ENCODE measurements at regions not wholly inside any gene's neighbourhood (a gene's known extent, or its start where the extent isn't known, plus 50 kb on each side); places are given as distances from the start of the nearest gene placed in this dataset.

GRCh38 chr15:47439146-47440111 lies 277.9 kb upstream of the SEMA6D start:
- no peaks in the 10 kb centered on the region for H3K27me3 Mint-ChIP-seq (ENCODE audit: insufficient read depth)
- H3K36me3 Mint-ChIP-seq (ENCODE audit: low read depth), result no peaks in the 10 kb centered on the region
- H3K4me1 Mint-ChIP-seq (ENCODE audit: low read depth), result no peaks in the 10 kb centered on the region
- no peak overlapping the region for H3K27ac Mint-ChIP-seq
- intact Hi-C loops (cut with micrococcal nuclease), result no loop called here
- no peaks in the 10 kb centered on the region for H3K9me3 Mint-ChIP-seq
- DNase-seq (ENCODE audit: low spot score), result no peak
- H3K4me3 Mint-ChIP-seq, result no peak overlapping the region

GRCh38 chr15:47442371-47442770 lies 274.9 kb upstream of the SEMA6D start:
- Mint-ChIP-seq H3K9me3 (no peaks in the 10 kb centered on the region), H3K36me3 (ENCODE audit: low read depth) (no peaks in the 10 kb centered on the region), H3K4me3 (no peak overlapping the region), H3K27ac (no peak overlapping the region), H3K4me1 (ENCODE audit: low read depth) (no peaks in the 10 kb centered on the region), H3K27me3 (ENCODE audit: insufficient read depth) (no peaks in the 10 kb centered on the region)
- DNase-seq (ENCODE audit: low spot score), result no peak
- intact Hi-C loops (cut with micrococcal nuclease), result no loop called here

- no peaks in the 10 kb centered on the region for H3K36me3 Mint-ChIP-seq (ENCODE audit: low read depth)
- H3K27me3 Mint-ChIP-seq (ENCODE audit: insufficient read depth), result no peaks in the 10 kb centered on the region
- DNase-seq (ENCODE audit: low spot score), result no peak
- intact Hi-C loops (cut with micrococcal nuclease), result no loop called here
- H3K9me3 Mint-ChIP-seq, result no peaks in the 10 kb centered on the region
- no peak overlapping the region for H3K27ac Mint-ChIP-seq
- no peak overlapping the region for H3K4me3 Mint-ChIP-seq
- no peaks in the 10 kb centered on the region for H3K4me1 Mint-ChIP-seq (ENCODE audit: low read depth)
These were observed 273.5 kb upstream of the SEMA6D start for GRCh38 chr15:47443839-47444238.

- Mint-ChIP-seq H3K4me3 (no peak overlapping the region), H3K27me3 (ENCODE audit: insufficient read depth) (no peaks in the 10 kb centered on the region), H3K27ac (no peak overlapping the region), H3K9me3 (no peaks in the 10 kb centered on the region), H3K36me3 (ENCODE audit: low read depth) (no peaks in the 10 kb centered on the region), H3K4me1 (ENCODE audit: low read depth) (no peaks in the 10 kb centered on the region)
- intact Hi-C loops (cut with micrococcal nuclease), result no loop called here
- no peak for DNase-seq (ENCODE audit: low spot score)
These were observed 271.4 kb upstream of the SEMA6D start for GRCh38 chr15:47445723-47446392.

GRCh38 chr15:47460795-47461573 lies 256.3 kb upstream of the SEMA6D start:
- H3K36me3 Mint-ChIP-seq (ENCODE audit: low read depth), result no peaks in the 10 kb centered on the region
- H3K4me3 Mint-ChIP-seq, result no peak overlapping the region
- intact Hi-C loops (cut with micrococcal nuclease), result no loop called here
- DNase-seq (ENCODE audit: low spot score), result no peak
- H3K27ac Mint-ChIP-seq, result no peak overlapping the region
- no peaks in the 10 kb centered on the region for H3K4me1 Mint-ChIP-seq (ENCODE audit: low read depth)
- H3K27me3 Mint-ChIP-seq (ENCODE audit: insufficient read depth), result no peaks in the 10 kb centered on the region
- peaks cover 3% of the 10 kb centered on the region for H3K9me3 Mint-ChIP-seq

DNA sequence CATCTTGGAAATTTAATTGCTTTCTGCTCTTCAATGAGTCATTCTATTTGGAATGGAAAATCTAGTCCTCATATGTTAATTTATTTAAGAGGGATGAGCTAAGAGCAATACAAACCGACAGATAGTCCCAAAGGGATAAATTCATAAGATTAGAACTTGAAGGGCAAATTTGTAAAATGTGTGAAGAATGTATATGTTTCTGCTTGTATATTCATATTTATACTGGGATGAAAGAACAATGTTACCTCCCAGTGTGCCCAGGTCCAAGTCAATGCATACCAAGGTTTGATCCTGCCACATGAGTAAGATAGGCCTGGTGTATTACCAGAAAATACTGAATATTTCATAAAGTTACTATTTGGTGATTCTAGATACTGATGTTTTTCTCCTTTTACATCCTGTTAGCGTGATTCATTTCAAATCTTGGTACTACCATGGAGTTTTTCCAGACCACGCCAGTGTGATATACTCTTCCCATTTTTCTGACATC lies 255.6 kb upstream of the SEMA6D start:
- Mint-ChIP-seq H3K36me3 (ENCODE audit: low read depth) (no peaks in the 10 kb centered on the region), H3K4me3 (no peak overlapping the region), H3K27me3 (ENCODE audit: insufficient read depth) (no peaks in the 10 kb centered on the region), H3K27ac (no peak overlapping the region), H3K4me1 (ENCODE audit: low read depth) (no peaks in the 10 kb centered on the region), H3K9me3 (peaks cover 3% of the 10 kb centered on the region)
- intact Hi-C loops (cut with micrococcal nuclease), result no loop called here
- DNase-seq (ENCODE audit: low spot score), result no peak

GRCh38 chr15:47466357-47466756 lies 250.9 kb upstream of the SEMA6D start:
- Mint-ChIP-seq H3K27me3 (ENCODE audit: insufficient read depth) (no peaks in the 10 kb centered on the region), H3K27ac (no peak overlapping the region), H3K4me3 (no peak overlapping the region), H3K4me1 (ENCODE audit: low read depth) (no peaks in the 10 kb centered on the region), H3K36me3 (ENCODE audit: low read depth) (no peaks in the 10 kb centered on the region), H3K9me3 (peaks cover 3% of the 10 kb centered on the region)
- no peak for DNase-seq (ENCODE audit: low spot score)
- intact Hi-C loops (cut with micrococcal nuclease), result no loop called here

GRCh38 chr15:47470983-47471382 lies 246.3 kb upstream of the SEMA6D start:
- Mint-ChIP-seq H3K4me3 (no peak overlapping the region), H3K36me3 (ENCODE audit: low read depth) (no peaks in the 10 kb centered on the region), H3K4me1 (ENCODE audit: low read depth) (no peaks in the 10 kb centered on the region), H3K27me3 (ENCODE audit: insufficient read depth) (no peaks in the 10 kb centered on the region), H3K9me3 (no peaks in the 10 kb centered on the region), H3K27ac (no peak overlapping the region)
- DNase-seq (ENCODE audit: low spot score), result no peak
- intact Hi-C loops (cut with micrococcal nuclease), result loop anchor here (1.0 kb wide), 1 partner anchor 517 kb away; no protein-coding TSS in a partner anchor

DNA sequence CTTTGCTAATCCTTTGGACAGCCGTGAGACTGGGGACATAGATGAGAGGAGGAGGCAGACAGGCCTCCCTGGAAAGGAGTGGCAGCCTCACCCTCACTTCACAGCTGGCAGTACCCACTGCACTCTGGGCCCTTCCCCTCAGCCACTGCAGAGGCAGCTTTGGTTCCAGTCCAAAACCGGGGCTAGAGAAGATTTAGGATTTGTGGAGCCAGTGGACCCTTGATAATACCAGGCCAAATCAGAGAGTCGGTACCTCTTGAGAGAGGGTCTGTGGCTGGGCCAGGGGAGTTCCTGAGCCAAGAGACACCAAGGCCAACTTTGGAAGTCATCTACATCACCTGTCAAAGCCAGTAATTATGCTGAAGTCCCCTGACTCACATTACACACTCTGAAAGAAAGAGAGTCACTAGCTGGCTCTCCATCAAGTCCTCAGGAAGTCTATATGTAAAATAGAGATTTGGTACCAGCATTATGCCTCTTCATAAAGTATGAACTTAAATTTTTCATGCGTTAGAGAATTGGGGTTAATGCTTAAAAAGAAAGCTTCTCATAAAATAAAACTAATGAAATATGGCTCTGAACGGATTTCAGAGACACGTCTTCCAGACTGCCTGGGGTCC lies 244.1 kb upstream of the SEMA6D start:
- intact Hi-C loops (cut with micrococcal nuclease), result no loop called here
- Mint-ChIP-seq H3K27me3 (ENCODE audit: insufficient read depth) (no peaks in the 10 kb centered on the region), H3K27ac (no peak overlapping the region), H3K4me1 (ENCODE audit: low read depth) (no peaks in the 10 kb centered on the region), H3K4me3 (no peak overlapping the region), H3K9me3 (no peaks in the 10 kb centered on the region), H3K36me3 (ENCODE audit: low read depth) (no peaks in the 10 kb centered on the region)
- DNase-seq (ENCODE audit: low spot score), result no peak

DNA sequence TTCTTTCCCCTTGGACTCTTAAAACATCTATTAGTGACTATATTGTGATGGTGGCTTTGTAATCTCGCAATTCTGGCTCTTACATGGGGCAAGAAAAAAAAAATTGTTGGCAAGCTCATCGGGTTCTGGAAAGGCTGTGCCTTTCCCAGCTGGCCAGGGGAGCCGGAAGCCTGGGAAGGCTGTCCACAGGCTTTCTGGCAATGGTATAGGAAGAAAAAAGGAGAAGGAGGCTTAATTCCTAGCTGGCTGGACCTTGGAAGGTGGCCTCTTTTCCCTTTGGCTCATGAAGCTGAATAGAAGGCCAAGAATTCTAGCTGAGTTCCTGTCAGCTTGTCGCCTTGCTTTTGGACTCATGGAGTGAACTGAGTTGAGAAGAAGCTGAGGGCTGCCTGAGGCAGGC lies 243.5 kb upstream of the SEMA6D start:
- no peak overlapping the region for H3K4me3 Mint-ChIP-seq
- no peak overlapping the region for H3K27ac Mint-ChIP-seq
- intact Hi-C loops (cut with micrococcal nuclease), result no loop called here

GRCh38 chr15:47475336-47475735 lies 242.0 kb upstream of the SEMA6D start:
- DNase-seq (ENCODE audit: low spot score), result no peak
- Mint-ChIP-seq H3K36me3 (ENCODE audit: low read depth) (no peaks in the 10 kb centered on the region), H3K4me1 (ENCODE audit: low read depth) (no peaks in the 10 kb centered on the region), H3K27me3 (ENCODE audit: insufficient read depth) (no peaks in the 10 kb centered on the region), H3K4me3 (no peak overlapping the region), H3K27ac (no peak overlapping the region), H3K9me3 (no peaks in the 10 kb centered on the region)
- intact Hi-C loops (cut with micrococcal nuclease), result no loop called here

More for the DNA sequence above, 243.5 kb upstream of the SEMA6D start:
- no peak for DNase-seq (ENCODE audit: low spot score)
- H3K27me3 Mint-ChIP-seq (ENCODE audit: insufficient read depth), result no peaks in the 10 kb centered on the region
- no peaks in the 10 kb centered on the region for H3K4me1 Mint-ChIP-seq (ENCODE audit: low read depth)
- H3K36me3 Mint-ChIP-seq (ENCODE audit: low read depth), result no peaks in the 10 kb centered on the region
- H3K9me3 Mint-ChIP-seq, result no peaks in the 10 kb centered on the region

DNA sequence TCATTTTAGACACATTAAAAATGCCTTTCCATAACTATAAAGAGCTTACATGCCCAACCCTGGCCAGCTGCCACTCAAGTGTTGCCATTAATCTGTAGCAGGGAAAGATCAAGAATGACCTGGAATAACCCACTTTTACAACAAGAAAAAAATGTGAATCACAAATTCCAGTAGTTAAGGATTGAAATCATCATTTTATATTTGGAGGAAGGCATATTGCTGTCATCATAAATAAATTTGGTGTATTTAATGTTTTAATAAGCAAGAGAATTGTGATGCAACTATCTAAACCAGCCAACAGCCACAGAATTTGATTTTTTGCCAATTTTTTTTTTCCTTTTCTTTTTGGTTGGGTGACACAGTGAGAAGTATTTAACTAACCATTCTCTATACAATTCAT lies 240.0 kb upstream of the SEMA6D start:
- Mint-ChIP-seq H3K9me3 (no peaks in the 10 kb centered on the region), H3K27ac (no peak overlapping the region), H3K36me3 (ENCODE audit: low read depth) (no peaks in the 10 kb centered on the region), H3K27me3 (ENCODE audit: insufficient read depth) (no peaks in the 10 kb centered on the region), H3K4me3 (no peak overlapping the region), H3K4me1 (ENCODE audit: low read depth) (no peaks in the 10 kb centered on the region)
- intact Hi-C loops (cut with micrococcal nuclease), result no loop called here
- no peak for DNase-seq (ENCODE audit: low spot score)
